Epithelial cell of esophagus (primary cell): ENCODE measurements at regions not wholly inside any gene's neighbourhood (a gene's known extent, or its start where the extent isn't known, plus 50 kb on each side); places are given as distances from the start of the nearest gene placed in this dataset.

Experiments
- DNase-seq: peaks from one replicate; pipeline ENCODE4 v3.0.0; 2010; ENCODE audit warnings: low read depth
- H3K4me3 ChIP-seq: 2 replicates; pipeline ENCODE4 v1.5.1; 2011; ENCODE audit warnings: mild to moderate bottlenecking, low read length, control low read depth
- TF ChIP-seq, protein P1 (sequence below): IDR thresholded peaks from 2 replicates; pipeline ENCODE4 v1.5.1; 2011; ENCODE audit warnings: low read depth, mild to moderate bottlenecking, low read length, control low read depth, inconsistent platforms; ENCODE audit not compliant: insufficient read depth; ENCODE audit errors: missing control alignments

- TF ChIP-seq, protein P1, sequence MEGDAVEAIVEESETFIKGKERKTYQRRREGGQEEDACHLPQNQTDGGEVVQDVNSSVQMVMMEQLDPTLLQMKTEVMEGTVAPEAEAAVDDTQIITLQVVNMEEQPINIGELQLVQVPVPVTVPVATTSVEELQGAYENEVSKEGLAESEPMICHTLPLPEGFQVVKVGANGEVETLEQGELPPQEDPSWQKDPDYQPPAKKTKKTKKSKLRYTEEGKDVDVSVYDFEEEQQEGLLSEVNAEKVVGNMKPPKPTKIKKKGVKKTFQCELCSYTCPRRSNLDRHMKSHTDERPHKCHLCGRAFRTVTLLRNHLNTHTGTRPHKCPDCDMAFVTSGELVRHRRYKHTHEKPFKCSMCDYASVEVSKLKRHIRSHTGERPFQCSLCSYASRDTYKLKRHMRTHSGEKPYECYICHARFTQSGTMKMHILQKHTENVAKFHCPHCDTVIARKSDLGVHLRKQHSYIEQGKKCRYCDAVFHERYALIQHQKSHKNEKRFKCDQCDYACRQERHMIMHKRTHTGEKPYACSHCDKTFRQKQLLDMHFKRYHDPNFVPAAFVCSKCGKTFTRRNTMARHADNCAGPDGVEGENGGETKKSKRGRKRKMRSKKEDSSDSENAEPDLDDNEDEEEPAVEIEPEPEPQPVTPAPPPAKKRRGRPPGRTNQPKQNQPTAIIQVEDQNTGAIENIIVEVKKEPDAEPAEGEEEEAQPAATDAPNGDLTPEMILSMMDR = no peak
- no peak for DNase-seq
- H3K4me3 ChIP-seq = no peak overlapping the region
Measured at GRCh38 chr6:8494730-8495129, 59.4 kb upstream of the SLC35B3 start.

DNA sequence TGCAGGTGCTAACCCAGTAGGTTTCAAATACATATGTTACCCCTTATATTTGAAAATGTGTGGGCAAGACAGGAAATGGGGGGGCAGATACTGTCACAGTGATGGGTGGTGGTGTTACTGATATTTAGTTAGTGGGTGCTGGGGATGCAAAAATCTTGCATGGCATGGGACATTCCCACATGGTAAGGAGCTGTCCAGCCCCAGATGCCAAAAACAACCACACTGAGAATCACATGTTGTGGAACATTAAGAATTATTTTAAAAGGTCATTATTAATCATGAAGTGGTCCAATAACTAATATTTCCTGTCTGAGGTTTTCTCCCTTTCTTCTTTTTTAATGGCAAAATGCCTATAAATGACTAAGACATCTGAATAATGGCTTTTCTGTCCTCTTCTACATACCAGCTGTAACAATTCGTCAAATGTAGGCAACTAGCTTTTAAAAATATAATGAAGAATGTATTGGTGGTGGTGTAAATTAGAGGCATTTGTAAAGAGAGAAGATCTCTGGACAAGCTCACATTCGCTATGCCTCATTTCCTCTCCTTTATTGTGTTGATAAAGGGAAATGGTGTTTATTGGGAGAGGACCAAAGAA, 57.3 kb upstream of the SLC35B3 start:
- no peak overlapping the region for H3K4me3 ChIP-seq
- TF ChIP-seq, protein P1 = no peak
- peak; percentile 4 for DNase-seq
